SK-N-SH treated with all-trans-retinoic acid at 6 μM for 48 hours (cell line): ENCODE measurements at regions not wholly inside any gene's neighbourhood (a gene's known extent, or its start where the extent isn't known, plus 50 kb on each side); places are given as distances from the start of the nearest gene placed in this dataset.

Source experiments
- ATAC-seq: fragments of 200-7000 bp; cut with Tn5 transposase; 3 replicates; pipeline ENCODE4 v1.9.1; 2020; ENCODE audit warnings: mild to moderate bottlenecking, moderate library complexity
- ARNTL ChIP-seq: fragments of 450-650 bp; formaldehyde crosslinking; IDR thresholded peaks from 2 replicates; pipeline ENCODE4 v1.5.0; 2020; ENCODE audit warnings: low read depth, mild to moderate bottlenecking, moderate library complexity, borderline replicate concordance
- BACH2 ChIP-seq: fragments of 250-450 bp; sonication (Bioruptor Pico); IDR thresholded peaks from 2 replicates; pipeline ENCODE4 v1.9.0; 2021; ENCODE audit warnings: mild to moderate bottlenecking, borderline replicate concordance
- CSDC2 ChIP-seq: fragments of 250-450 bp; sonication (Bioruptor Pico); IDR thresholded peaks from 2 replicates; pipeline ENCODE4 v1.5.0; 2020; ENCODE audit warnings: mild to moderate bottlenecking, moderate library complexity
- ESRRG ChIP-seq: fragments of 250-450 bp; sonication (Bioruptor Pico); IDR thresholded peaks from 2 replicates; pipeline ENCODE4 v1.6.1; 2021; ENCODE audit warnings: mild to moderate bottlenecking
- GLIS3 ChIP-seq: fragments of 250-450 bp; sonication (Bioruptor Pico); IDR thresholded peaks from 2 replicates; pipeline ENCODE4 v1.5.0; 2020; ENCODE audit warnings: mild to moderate bottlenecking, moderate library complexity
- ISL1 ChIP-seq: fragments of 250-450 bp; sonication (Bioruptor Pico); IDR thresholded peaks from 2 replicates; pipeline ENCODE4 v2.1.2; 2022; ENCODE audit warnings: mild to moderate bottlenecking, moderate library complexity
- OSR1 ChIP-seq: fragments of 250-450 bp; sonication (Bioruptor Pico); IDR thresholded peaks from 2 replicates; pipeline ENCODE4 v1.8.0; 2022; ENCODE audit warnings: moderate library complexity, mild to moderate bottlenecking, inconsistent platforms
- PATZ1 ChIP-seq: fragments of 250-450 bp; sonication (Bioruptor Pico); IDR thresholded peaks from 2 replicates; pipeline ENCODE4 v1.8.0; 2020; ENCODE audit warnings: mild to moderate bottlenecking, moderate library complexity, borderline replicate concordance
- PPARA ChIP-seq: fragments of 250-450 bp; sonication (Bioruptor Pico); IDR thresholded peaks from 2 replicates; pipeline ENCODE4 v1.5.0; 2020; ENCODE audit warnings: mild to moderate bottlenecking, borderline replicate concordance
- RARB ChIP-seq: fragments of 250-450 bp; sonication (Bioruptor Pico); IDR thresholded peaks from 2 replicates; pipeline ENCODE4 v1.8.0; 2021; ENCODE audit warnings: mild to moderate bottlenecking, moderate library complexity
- SNAI2 ChIP-seq: fragments of 250-450 bp; sonication (Bioruptor Pico); IDR thresholded peaks from 2 replicates; pipeline ENCODE4 v1.5.0; 2020; ENCODE audit warnings: mild to moderate bottlenecking, moderate library complexity
- TCF4 ChIP-seq: fragments of 250-450 bp; sonication (Bioruptor Pico); IDR thresholded peaks from 2 replicates; pipeline ENCODE4 v1.8.0; 2021; ENCODE audit warnings: mild to moderate bottlenecking, moderate library complexity, borderline replicate concordance
- TOX ChIP-seq: fragments of 250-450 bp; sonication (Bioruptor Pico); IDR thresholded peaks from 2 replicates; pipeline ENCODE4 v1.8.0; 2021; ENCODE audit warnings: mild to moderate bottlenecking, moderate library complexity, borderline replicate concordance
- TSHZ2 ChIP-seq: fragments of 250-450 bp; sonication (Bioruptor Pico); IDR thresholded peaks from 2 replicates; pipeline ENCODE4 v1.5.0; 2020; ENCODE audit warnings: mild to moderate bottlenecking, moderate library complexity
- ZC3H10 ChIP-seq: fragments of 250-450 bp; sonication (Bioruptor Pico); IDR thresholded peaks from 2 replicates; pipeline ENCODE4 v1.5.1; 2021; ENCODE audit warnings: mild to moderate bottlenecking, moderate library complexity
- ZFP3 ChIP-seq: fragments of 250-450 bp; sonication (Bioruptor Pico); IDR thresholded peaks from 2 replicates; pipeline ENCODE4 v1.5.0; 2020; ENCODE audit warnings: mild to moderate bottlenecking, moderate library complexity
- ZFP30 ChIP-seq: fragments of 450-650 bp; formaldehyde crosslinking; IDR thresholded peaks from 2 replicates; pipeline ENCODE4 v1.5.0; 2022; ENCODE audit warnings: mild to moderate bottlenecking, moderate library complexity
- ZNF565 ChIP-seq: fragments of 450-650 bp; formaldehyde crosslinking; conservative IDR thresholded peaks from 2 replicates; pipeline ENCODE4 v1.5.0; 2020; ENCODE audit warnings: low read depth, mild to moderate bottlenecking, moderate library complexity
- ZNF70 ChIP-seq: fragments of 450-650 bp; formaldehyde crosslinking; IDR thresholded peaks from 2 replicates; pipeline ENCODE4 v1.5.0; 2020; ENCODE audit warnings: mild to moderate bottlenecking, moderate library complexity
- ZNF8 ChIP-seq: fragments of 450-650 bp; formaldehyde crosslinking; IDR thresholded peaks from 2 replicates; pipeline ENCODE4 v1.5.0; 2020; ENCODE audit warnings: mild to moderate bottlenecking, moderate library complexity
- TF ChIP-seq, protein P1 (sequence below): fragments of 250-450 bp; sonication (Bioruptor Pico); IDR thresholded peaks from 2 replicates; pipeline ENCODE4 v1.5.1; 2020; ENCODE audit warnings: low read depth, mild to moderate bottlenecking, moderate library complexity

DNA sequence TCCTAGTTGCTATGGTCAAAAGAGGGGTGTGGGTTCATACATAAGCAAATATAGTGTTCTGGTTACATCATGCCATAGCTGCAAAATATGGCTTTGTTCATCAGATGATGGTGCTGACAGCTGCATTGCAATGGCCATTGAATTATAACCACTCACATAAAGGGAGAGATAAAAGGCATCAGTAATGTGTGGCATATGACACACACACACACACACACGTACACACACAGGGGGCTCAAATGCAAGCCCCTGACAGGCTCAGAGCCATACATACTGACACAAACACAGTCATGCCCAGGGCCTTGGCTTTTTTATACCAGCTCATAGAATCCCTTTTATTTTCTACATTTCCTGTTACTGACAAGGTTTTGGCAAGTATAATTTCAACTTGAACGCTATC lies 698.9 kb downstream of the BCL11B start:
- no peak for TF ChIP-seq ZC3H10 (CRISPR knock-in tag)
- TF ChIP-seq ZNF565 (CRISPR knock-in tag) = no peak
- no peak for TF ChIP-seq PATZ1
- no peak for TF ChIP-seq OSR1 (CRISPR knock-in tag)
- no peak for TF ChIP-seq BACH2 (CRISPR knock-in tag)
- no peak for TF ChIP-seq ZFP30 (CRISPR knock-in tag)
- TF ChIP-seq TCF4 (CRISPR knock-in tag) = no peak
- no peak for TF ChIP-seq ISL1 (CRISPR knock-in tag)
- TF ChIP-seq, protein P1, sequence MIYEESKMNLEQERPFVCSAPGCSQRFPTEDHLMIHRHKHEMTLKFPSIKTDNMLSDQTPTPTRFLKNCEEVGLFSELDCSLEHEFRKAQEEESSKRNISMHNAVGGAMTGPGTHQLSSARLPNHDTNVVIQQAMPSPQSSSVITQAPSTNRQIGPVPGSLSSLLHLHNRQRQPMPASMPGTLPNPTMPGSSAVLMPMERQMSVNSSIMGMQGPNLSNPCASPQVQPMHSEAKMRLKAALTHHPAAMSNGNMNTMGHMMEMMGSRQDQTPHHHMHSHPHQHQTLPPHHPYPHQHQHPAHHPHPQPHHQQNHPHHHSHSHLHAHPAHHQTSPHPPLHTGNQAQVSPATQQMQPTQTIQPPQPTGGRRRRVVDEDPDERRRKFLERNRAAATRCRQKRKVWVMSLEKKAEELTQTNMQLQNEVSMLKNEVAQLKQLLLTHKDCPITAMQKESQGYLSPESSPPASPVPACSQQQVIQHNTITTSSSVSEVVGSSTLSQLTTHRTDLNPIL (CRISPR knock-in tag) = no peak
- TF ChIP-seq TSHZ2 = no peak
- no peak for TF ChIP-seq CSDC2
- TF ChIP-seq ESRRG (CRISPR knock-in tag) = no peak
- no peak for TF ChIP-seq TOX (CRISPR knock-in tag)
- no peak for TF ChIP-seq PPARA (CRISPR knock-in tag)
- TF ChIP-seq ZNF8 = no peak
- TF ChIP-seq ZFP3 (CRISPR knock-in tag) = no peak
- TF ChIP-seq ZNF70 (CRISPR knock-in tag) = no peak
- TF ChIP-seq ARNTL (CRISPR knock-in tag) = no peak
- TF ChIP-seq SNAI2 (CRISPR knock-in tag) = no peak
- TF ChIP-seq GLIS3 = no peak

DNA sequence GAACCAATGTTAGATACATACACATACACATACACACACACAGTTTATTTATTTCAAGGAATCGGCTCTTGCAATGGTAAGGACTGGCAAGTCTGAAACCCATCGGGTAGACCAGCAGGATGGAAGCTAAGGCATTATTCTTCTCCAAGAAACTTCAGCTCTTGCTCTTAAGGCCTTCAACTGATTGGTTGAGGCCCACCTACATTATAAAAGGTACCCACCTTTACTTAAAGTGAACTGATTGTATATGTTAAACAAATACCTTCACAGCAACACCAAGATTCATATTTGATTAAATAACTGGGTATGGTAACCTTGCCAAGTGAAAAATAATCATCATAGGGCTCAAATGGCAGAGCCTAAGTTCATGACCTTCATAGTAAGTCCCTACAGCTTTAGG lies 695.5 kb downstream of the BCL11B start:
- ATAC-seq = no peak
- TF ChIP-seq PATZ1 = no peak
- TF ChIP-seq ISL1 (CRISPR knock-in tag) = no peak
- no peak for TF ChIP-seq TCF4 (CRISPR knock-in tag)
- no peak for TF ChIP-seq ZFP3 (CRISPR knock-in tag)
- no peak for TF ChIP-seq GLIS3
- TF ChIP-seq, all 23 proteins: peak for 0

More for the DNA sequence above, 698.9 kb downstream of the BCL11B start:
- ATAC-seq = no peak

GRCh38 chr14:98578204-98578603 lies 693.8 kb downstream of the BCL11B start:
- TF ChIP-seq TCF4 (CRISPR knock-in tag) (no peak), ZFP3 (CRISPR knock-in tag) (no peak), ESRRG (CRISPR knock-in tag) (no peak), BACH2 (CRISPR knock-in tag) (no peak), RARB (CRISPR knock-in tag) (no peak), TSHZ2 (no peak)
- ATAC-seq = no peak
